ENCODE measurements at regions not wholly inside any gene's neighbourhood (a gene's known extent, or its start where the extent isn't known, plus 50 kb on each side); places are given as distances from the start of the nearest gene placed in this dataset.

- Mint-ChIP-seq H3K9me3 (no peaks in the 10 kb centered on the region), H3K4me1 (ENCODE audit: low read depth) (peaks cover 16% of the 10 kb centered on the region), H3K27ac (no peak overlapping the region), H3K27me3 (ENCODE audit: insufficient read depth) (peaks cover 5% of the 10 kb centered on the region), H3K36me3 (ENCODE audit: low read depth) (no peaks in the 10 kb centered on the region), H3K4me3 (no peak overlapping the region)
- TF ChIP-seq, protein P1, sequence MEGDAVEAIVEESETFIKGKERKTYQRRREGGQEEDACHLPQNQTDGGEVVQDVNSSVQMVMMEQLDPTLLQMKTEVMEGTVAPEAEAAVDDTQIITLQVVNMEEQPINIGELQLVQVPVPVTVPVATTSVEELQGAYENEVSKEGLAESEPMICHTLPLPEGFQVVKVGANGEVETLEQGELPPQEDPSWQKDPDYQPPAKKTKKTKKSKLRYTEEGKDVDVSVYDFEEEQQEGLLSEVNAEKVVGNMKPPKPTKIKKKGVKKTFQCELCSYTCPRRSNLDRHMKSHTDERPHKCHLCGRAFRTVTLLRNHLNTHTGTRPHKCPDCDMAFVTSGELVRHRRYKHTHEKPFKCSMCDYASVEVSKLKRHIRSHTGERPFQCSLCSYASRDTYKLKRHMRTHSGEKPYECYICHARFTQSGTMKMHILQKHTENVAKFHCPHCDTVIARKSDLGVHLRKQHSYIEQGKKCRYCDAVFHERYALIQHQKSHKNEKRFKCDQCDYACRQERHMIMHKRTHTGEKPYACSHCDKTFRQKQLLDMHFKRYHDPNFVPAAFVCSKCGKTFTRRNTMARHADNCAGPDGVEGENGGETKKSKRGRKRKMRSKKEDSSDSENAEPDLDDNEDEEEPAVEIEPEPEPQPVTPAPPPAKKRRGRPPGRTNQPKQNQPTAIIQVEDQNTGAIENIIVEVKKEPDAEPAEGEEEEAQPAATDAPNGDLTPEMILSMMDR (IDR thresholded peaks at IDR 0.05) = no peak
- DNase-seq = no peak
These were observed 188.2 kb upstream of the RFC3 start for GRCh38 chr13:33629605-33630360.

GRCh38 chr13:33633701-33634545 lies 184.0 kb upstream of the RFC3 start:
- H3K9me3 Mint-ChIP-seq = no peaks in the 10 kb centered on the region
- H3K27ac Mint-ChIP-seq = no peak overlapping the region
- H3K4me1 Mint-ChIP-seq (ENCODE audit: low read depth) = peaks cover 46% of the 10 kb centered on the region
- H3K4me3 Mint-ChIP-seq = no peak overlapping the region
- no peaks in the 10 kb centered on the region for H3K36me3 Mint-ChIP-seq (ENCODE audit: low read depth)
- TF ChIP-seq, protein P1 (IDR thresholded peaks at IDR 0.05) = no peak
- H3K27me3 Mint-ChIP-seq (ENCODE audit: insufficient read depth) = peaks cover 2% of the 10 kb centered on the region
- peak; percentile 46 for DNase-seq

DNA sequence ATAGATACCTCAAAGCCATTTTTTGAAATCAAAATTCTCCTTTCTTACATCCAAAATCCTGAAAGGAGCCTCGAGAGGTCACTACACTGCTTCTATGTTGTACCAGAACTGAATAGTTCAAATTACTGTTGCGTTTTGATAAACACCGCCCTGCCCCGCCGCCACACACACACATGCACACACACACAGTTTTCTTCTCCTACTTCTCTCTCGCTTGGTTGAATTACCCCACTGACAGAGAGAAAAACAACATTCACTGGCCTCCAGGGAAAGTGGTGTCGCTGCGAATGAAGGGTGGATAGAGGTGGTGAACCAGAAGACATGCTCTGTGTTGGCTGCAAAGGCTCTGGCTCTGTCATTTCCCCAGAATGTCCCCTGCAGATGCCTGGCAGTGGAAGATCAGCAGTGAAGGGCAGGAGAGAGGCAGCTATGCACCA lies 183.4 kb upstream of the RFC3 start:
- Mint-ChIP-seq H3K4me1 (ENCODE audit: low read depth) (peaks cover 53% of the 10 kb centered on the region), H3K4me3 (no peak overlapping the region; the same call in 1 of the 2 replicates), H3K9me3 (no peaks in the 10 kb centered on the region), H3K36me3 (ENCODE audit: low read depth) (no peaks in the 10 kb centered on the region), H3K27ac (no peak overlapping the region), H3K27me3 (ENCODE audit: insufficient read depth) (peaks cover 2% of the 10 kb centered on the region)
- DNase-seq = no peak
- TF ChIP-seq, protein P1 (IDR thresholded peaks at IDR 0.05) = no peak

GRCh38 chr13:33636243-33636642 lies 181.7 kb upstream of the RFC3 start:
- H3K4me1 Mint-ChIP-seq (ENCODE audit: low read depth) = peaks cover 69% of the 10 kb centered on the region
- peaks cover 2% of the 10 kb centered on the region; the same call in 1 of the 2 replicates for H3K27me3 Mint-ChIP-seq (ENCODE audit: insufficient read depth)
- H3K9me3 Mint-ChIP-seq = no peaks in the 10 kb centered on the region
- no peak overlapping the region for H3K27ac Mint-ChIP-seq
- no peak for DNase-seq
- TF ChIP-seq, protein P1 (IDR thresholded peaks at IDR 0.05) = no peak
- H3K36me3 Mint-ChIP-seq (ENCODE audit: low read depth) = no peaks in the 10 kb centered on the region
- H3K4me3 Mint-ChIP-seq = no peak overlapping the region

DNA sequence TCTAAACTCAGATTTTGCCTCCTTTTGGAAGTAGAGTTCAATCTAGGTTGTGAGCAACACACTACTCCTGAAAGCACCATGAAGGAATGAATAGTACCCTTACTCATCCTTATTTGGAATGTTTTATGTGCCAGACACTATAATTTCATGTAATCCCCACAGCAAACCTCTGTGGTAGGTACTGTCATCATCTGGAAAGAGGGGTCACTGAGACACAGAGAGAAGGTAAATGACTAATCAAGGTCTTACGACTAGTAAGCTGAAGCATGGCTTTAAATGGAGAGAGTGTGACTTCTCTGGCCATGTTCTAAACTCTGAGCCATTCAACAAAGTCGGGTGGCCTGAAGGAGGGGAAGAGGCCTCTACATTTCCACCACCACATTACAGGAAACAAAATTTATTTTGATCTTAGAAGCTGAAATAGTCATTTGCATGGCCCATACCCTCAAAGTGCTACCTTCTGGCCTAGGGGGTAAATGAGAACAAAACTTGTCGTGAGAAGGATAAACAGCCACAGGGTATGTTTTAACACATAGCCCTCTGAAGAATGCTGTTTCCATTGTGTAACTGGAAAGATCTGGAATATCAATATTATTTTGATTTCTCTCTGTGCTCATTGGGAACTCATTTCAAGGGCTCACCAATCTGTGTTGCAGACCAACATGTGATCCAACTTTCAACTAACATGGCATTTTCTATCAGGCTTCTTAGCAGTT lies 180.8 kb upstream of the RFC3 start:
- H3K9me3 Mint-ChIP-seq = no peaks in the 10 kb centered on the region
- H3K4me1 Mint-ChIP-seq (ENCODE audit: low read depth) = peaks cover 78% of the 10 kb centered on the region
- DNase-seq = peak; percentile 10
- H3K36me3 Mint-ChIP-seq (ENCODE audit: low read depth) = no peaks in the 10 kb centered on the region
- TF ChIP-seq, protein P1 (IDR thresholded peaks at IDR 0.05) = no peak
- H3K4me3 Mint-ChIP-seq = no peak overlapping the region
- H3K27ac Mint-ChIP-seq = peak overlapping the region; percentile 47; the same call in 1 of the 2 replicates
- peaks cover 2% of the 10 kb centered on the region; the same call in 1 of the 2 replicates for H3K27me3 Mint-ChIP-seq (ENCODE audit: insufficient read depth)
